ENCODE measurements at regions not wholly inside any gene's neighbourhood (a gene's known extent, or its start where the extent isn't known, plus 50 kb on each side); places are given as distances from the start of the nearest gene placed in this dataset.

DNA sequence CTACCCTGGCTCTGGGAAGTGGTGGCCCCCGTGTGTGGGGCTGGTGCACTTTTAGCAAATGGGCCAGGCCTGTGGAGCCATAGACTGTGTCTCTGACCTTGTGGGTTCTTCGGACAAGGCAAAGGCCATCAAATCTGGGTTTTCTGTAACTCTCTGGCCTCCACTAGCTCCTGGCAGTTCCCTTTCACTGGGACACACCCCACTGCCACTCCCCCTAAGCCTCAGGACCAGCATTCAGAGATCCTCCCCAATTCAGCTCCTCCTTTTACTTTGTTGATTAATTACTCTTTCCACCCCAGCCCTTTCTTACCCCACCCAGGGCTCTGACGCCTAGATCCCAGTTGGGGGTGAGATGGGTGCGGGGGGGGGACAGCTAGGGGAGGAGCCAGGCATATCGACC lies 53.9 kb upstream of the IRX3 start:
- no peak overlapping the region for H3K27ac ChIP-seq
- no peak overlapping the region for H3K4me3 ChIP-seq

DNA sequence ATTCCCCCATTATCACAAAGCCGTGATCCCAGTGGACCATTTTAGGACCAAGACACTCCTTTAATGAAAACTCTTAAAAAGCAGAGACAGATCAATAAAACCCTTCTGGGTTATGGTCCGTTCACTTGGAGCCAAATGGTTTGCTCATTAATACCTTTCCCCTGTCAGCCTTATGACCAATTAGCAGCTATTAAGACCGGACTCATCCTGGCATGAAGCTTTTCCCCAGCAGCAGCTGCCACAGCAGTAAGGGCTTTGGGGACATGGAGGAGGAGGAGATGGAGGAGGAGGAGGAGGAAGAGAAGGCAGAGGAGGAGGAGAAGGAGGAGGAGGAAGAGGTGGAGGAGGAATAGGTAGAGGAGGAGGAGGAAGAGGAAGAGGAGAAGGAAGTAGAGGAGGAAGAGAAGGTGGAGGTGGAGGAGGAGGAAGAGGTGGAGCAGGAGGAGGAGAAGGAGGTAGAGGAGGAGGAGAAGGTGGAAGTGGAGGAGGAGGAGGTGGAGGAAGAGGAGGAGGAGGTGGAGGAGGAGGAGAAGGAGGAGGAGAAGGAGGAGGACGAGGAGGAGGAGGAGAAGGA lies 50.1 kb upstream of the IRX3 start:
- no peak overlapping the region for H3K4me3 ChIP-seq
- H3K27ac ChIP-seq = no peak overlapping the region

Data from skin epidermis (tissue), 12 donors.